ENCODE measurements at regions not wholly inside any gene's neighbourhood (a gene's known extent, or its start where the extent isn't known, plus 50 kb on each side); places are given as distances from the start of the nearest gene placed in this dataset.
"Not testable (repeated sequence)": the region's sequence is repeated elsewhere in the genome, so short reads cannot be mapped to it uniquely, and the experiment has no call there.

- DNase-seq (ENCODE audit: low read depth), result no peak
- H3K4me3 ChIP-seq (ENCODE audit: low read depth, low read length), result peak overlapping the region; percentile 54
- TF ChIP-seq CTCF (conservative IDR thresholded peaks at IDR 0.05; ENCODE audit: low read depth, low read length), result no peak
These were observed 77.7 kb upstream of the FAM174B start for GRCh38 chr15:92733090-92733933.

GRCh38 chr15:92733934-92734521 lies 78.5 kb upstream of the FAM174B start:
- DNase-seq (ENCODE audit: low read depth), result no peak
- no peak for TF ChIP-seq CTCF (conservative IDR thresholded peaks at IDR 0.05; ENCODE audit: low read depth, low read length)

GRCh38 chr15:92739246-92739645 lies 83.7 kb upstream of the FAM174B start:
- not testable (repeated sequence) for H3K4me3 ChIP-seq (ENCODE audit: low read depth, low read length); DNase-seq (ENCODE audit: low read depth)

More at GRCh38 chr15:92733934-92734521, 78.5 kb upstream of the FAM174B start:
- peak overlapping the region; percentile 54 for H3K4me3 ChIP-seq (ENCODE audit: low read depth, low read length)

GRCh38 chr15:92745845-92746271 lies 90.3 kb upstream of the FAM174B start:
- no peak for TF ChIP-seq CTCF (conservative IDR thresholded peaks at IDR 0.05; ENCODE audit: low read depth, low read length)
- DNase-seq (ENCODE audit: low read depth), result no peak
- no peak overlapping the region for H3K4me3 ChIP-seq (ENCODE audit: low read depth, low read length)

- peak; percentile 15 for TF ChIP-seq CTCF (conservative IDR thresholded peaks at IDR 0.05; ENCODE audit: low read depth, low read length)
- DNase-seq (ENCODE audit: low read depth), result no peak
- no peak overlapping the region for H3K4me3 ChIP-seq (ENCODE audit: low read depth, low read length)
These were observed 91.5 kb upstream of the FAM174B start for GRCh38 chr15:92747047-92747446.

- TF ChIP-seq CTCF (conservative IDR thresholded peaks at IDR 0.05; ENCODE audit: low read depth, low read length), result no peak
- no peak for DNase-seq (ENCODE audit: low read depth)
- no peak overlapping the region for H3K4me3 ChIP-seq (ENCODE audit: low read depth, low read length)
These were observed 93.6 kb upstream of the FAM174B start for GRCh38 chr15:92749216-92749615.

- TF ChIP-seq CTCF (conservative IDR thresholded peaks at IDR 0.05; ENCODE audit: low read depth, low read length), result no peak
- DNase-seq (ENCODE audit: low read depth), result no peak
- H3K4me3 ChIP-seq (ENCODE audit: low read depth, low read length), result no peak overlapping the region
These were observed 94.4 kb upstream of the FAM174B start for GRCh38 chr15:92749946-92750345.
